H1 (cell line): ENCODE measurements at regions not wholly inside any gene's neighbourhood (a gene's known extent, or its start where the extent isn't known, plus 50 kb on each side); places are given as distances from the start of the nearest gene placed in this dataset.

ENCODE experiments used
- CTCF ChIA-PET: fragments of 300-600 bp; sonication (Branson Sonifier 250); formaldehyde crosslinking; loops from one replicate; lab custom pipeline; 2021; ENCODE audit not compliant: partially characterized antibody; lab: Charles Lee
- POLR2A ChIA-PET: fragments of 300-600 bp; sonication (Branson Sonifier 250); formaldehyde crosslinking; loops from one replicate; lab custom pipeline; 2021; ENCODE audit warnings: inconsistent platforms; ENCODE audit not compliant: partially characterized antibody; lab: Charles Lee
- DNase-seq, 2 experiments: peaks; one replicate each; pipeline versions ENCODE4 v3.0.0 to v3.0.0-alpha.2; 2010 to 2022; ENCODE audit warnings: low spot score in 2 of 2, low read depth in 1 of 2, mixed read lengths in 1 of 2
- FAIRE-seq: peaks from 2 replicates; lab custom pipeline; 2011; peaks lifted over from hg19 to GRCh38; lab: Jason Lieb, UNC
- H2AFZ ChIP-seq: 2 replicates; pipeline ENCODE4 v1.8.1; 2012; ENCODE audit warnings: low read length, inconsistent platforms
- H2AK5ac ChIP-seq: 2 replicates; pipeline ENCODE4 v1.6.1; 2013; ENCODE audit warnings: low read depth, low read length
- H2BK120ac ChIP-seq: replicated peaks from 2 replicates; pipeline ENCODE3; 2013; ENCODE audit warnings: low read depth, low read length, inconsistent platforms
- H2BK12ac ChIP-seq: 2 replicates; pipeline ENCODE4 v1.6.1; 2013; ENCODE audit warnings: low read depth, low read length
- H2BK15ac ChIP-seq: 2 replicates; pipeline ENCODE4 v1.6.1; 2013; ENCODE audit warnings: low read length
- H2BK20ac ChIP-seq: 2 replicates; pipeline ENCODE4 v1.6.1; 2013; ENCODE audit warnings: low read length
- H2BK5ac ChIP-seq: 2 replicates; pipeline ENCODE4 v1.6.1; 2013; ENCODE audit warnings: low read depth, low read length
- H3K14ac ChIP-seq: 2 replicates; pipeline ENCODE4 v1.6.1; 2013; ENCODE audit warnings: inconsistent platforms; ENCODE audit not compliant: insufficient read length
- H3K18ac ChIP-seq: 2 replicates; pipeline ENCODE4 v1.6.1; 2013; ENCODE audit warnings: low read length; ENCODE audit errors: extremely low read depth
- H3K23ac ChIP-seq: 2 replicates; pipeline ENCODE4 v1.6.1; 2013; ENCODE audit warnings: inconsistent platforms; ENCODE audit not compliant: insufficient read length
- H3K23me2 ChIP-seq: 2 replicates; pipeline ENCODE4 v1.6.1; 2013; ENCODE audit warnings: low read depth, low read length
- H3K27ac ChIP-seq: 2 replicates; pipeline ENCODE4 v1.6.1; 2011; ENCODE audit warnings: low read depth, low read length, inconsistent platforms
- H3K27me3 ChIP-seq, 4 experiments: replicated peaks in 1 of 4; 1 replicate in 1 of 4; 2 replicates in 3 of 4; pipeline versions ENCODE4 v1.6.1 to v1.8.1; 2011 to 2013; ENCODE audit warnings: low read length in 3 of 4, mild to moderate bottlenecking in 3 of 4, inconsistent platforms in 2 of 4, mixed read lengths in 2 of 4, moderate library complexity in 1 of 4; ENCODE audit not compliant: control insufficient read depth in 3 of 4, insufficient read depth in 3 of 4; ENCODE audit errors: extremely low read depth in 1 of 4
- H3K36me3 ChIP-seq, 4 experiments: 2 replicates each; pipeline versions ENCODE4 v1.6.1 to v1.8.1; 2011 to 2013; ENCODE audit warnings: mild to moderate bottlenecking in 4 of 4, low read length in 3 of 4, moderate library complexity in 2 of 4, control low read depth in 1 of 4, inconsistent platforms in 1 of 4; ENCODE audit not compliant: insufficient read depth in 4 of 4, control insufficient read depth in 2 of 4
- H3K4ac ChIP-seq: replicated peaks from 2 replicates; pipeline ENCODE3; 2013; ENCODE audit warnings: low read length, low read depth, mixed read lengths, inconsistent platforms; ENCODE audit not compliant: insufficient read length
- H3K4me1 ChIP-seq, 4 experiments: replicated peaks in 1 of 4; 1 replicate in 1 of 4; 2 replicates in 3 of 4; pipeline versions ENCODE4 v1.6.1 to v1.8.1; 2011 to 2013; ENCODE audit warnings: low read length in 3 of 4, inconsistent platforms in 2 of 4, mixed read lengths in 1 of 4; ENCODE audit not compliant: insufficient read depth in 4 of 4, control insufficient read depth in 3 of 4
- H3K4me2 ChIP-seq, 2 experiments: 2 replicates each; pipeline versions ENCODE4 v1.6.1 to v1.8.1; 2011 to 2013; ENCODE audit warnings: low read depth in 2 of 2, low read length in 2 of 2, control low read depth in 1 of 2, inconsistent platforms in 1 of 2, mild to moderate bottlenecking in 1 of 2; ENCODE audit not compliant: insufficient read depth in 1 of 2
- H3K4me3 ChIP-seq, 4 experiments: fragments of 200-600, 300-600 bp in 1 of 4; sonication (generic), shearing (Covaris generic), sonication (Bioruptor Twin) in 1 of 4; 2 replicates each; pipeline versions ENCODE4 v1.5.1 to v1.8.1; 2011 to 2016; ENCODE audit warnings: low read length in 4 of 4, low read depth in 3 of 4, control low read depth in 2 of 4, inconsistent platforms in 2 of 4, mild to moderate bottlenecking in 2 of 4, mixed read lengths in 1 of 4, moderate library complexity in 1 of 4; ENCODE audit not compliant: insufficient read depth in 2 of 4; ENCODE audit errors: extremely low read depth in 1 of 4
- H3K56ac ChIP-seq: replicated peaks from 2 replicates; pipeline ENCODE3; 2013; ENCODE audit warnings: low read depth, mild to moderate bottlenecking, mixed read lengths, low read length, inconsistent platforms; ENCODE audit not compliant: insufficient read length
- H3K79me1 ChIP-seq: 2 replicates; pipeline ENCODE4 v1.6.1; 2013; ENCODE audit warnings: low read depth, low read length, control low read depth
- H3K79me2 ChIP-seq, 2 experiments: 2 replicates each; pipeline versions ENCODE4 v1.6.1 to v1.8.1; 2012 to 2013; ENCODE audit warnings: low read length in 2 of 2, mild to moderate bottlenecking in 2 of 2, inconsistent platforms in 1 of 2; ENCODE audit not compliant: insufficient read depth in 2 of 2, control insufficient read depth in 1 of 2
- H3K9ac ChIP-seq, 4 experiments: replicated peaks in 1 of 4; 1 replicate in 1 of 4; 2 replicates in 3 of 4; pipeline versions ENCODE4 v1.6.1 to v1.8.1; 2011 to 2013; ENCODE audit warnings: low read depth in 3 of 4, low read length in 3 of 4, control low read depth in 2 of 4, mild to moderate bottlenecking in 2 of 4, moderate library complexity in 2 of 4, inconsistent platforms in 1 of 4; ENCODE audit errors: extremely low read depth in 1 of 4
- H3K9me3 ChIP-seq, 2 experiments: 2 replicates each; pipeline versions ENCODE4 v1.6.1 to v1.8.1; 2012 to 2013; ENCODE audit warnings: mild to moderate bottlenecking in 2 of 2, moderate library complexity in 2 of 2, control low read depth in 1 of 2, inconsistent platforms in 1 of 2, low read depth in 1 of 2, low read length in 1 of 2, mixed read lengths in 1 of 2; ENCODE audit not compliant: insufficient read depth in 2 of 2
- H4K20me1 ChIP-seq, 2 experiments: replicated peaks in 1 of 2; 2 replicates each; pipeline versions ENCODE3 to v1.8.1; 2011 to 2013; ENCODE audit warnings: inconsistent platforms in 2 of 2, low read length in 2 of 2, mild to moderate bottlenecking in 1 of 2; ENCODE audit not compliant: insufficient read depth in 2 of 2, control insufficient read depth in 1 of 2
- H4K5ac ChIP-seq: 2 replicates; pipeline ENCODE4 v1.6.1; 2013; ENCODE audit warnings: low read length, low read depth, mixed read lengths, inconsistent platforms; ENCODE audit not compliant: insufficient read length
- H4K8ac ChIP-seq: 2 replicates; pipeline ENCODE4 v1.8.0; 2013; ENCODE audit warnings: mild to moderate bottlenecking, moderate library complexity, low read length, inconsistent platforms; ENCODE audit not compliant: insufficient read depth; ENCODE audit errors: extremely low read depth
- H4K91ac ChIP-seq: replicated peaks from 2 replicates; pipeline ENCODE3; 2013; ENCODE audit warnings: low read length, mixed read lengths, inconsistent platforms; ENCODE audit not compliant: insufficient read length
- CBX5 ChIP-seq: fragments of 300-800, 300-1000 bp; sonication (generic); IDR thresholded peaks from 2 replicates; pipeline ENCODE4 v1.7.1; 2016; ENCODE audit warnings: antibody characterized with exemption, low read length, low read depth
- CBX8 ChIP-seq: fragments of 300-800, 300-1000 bp; sonication (generic); IDR thresholded peaks from 2 replicates; pipeline ENCODE4 v1.7.1; 2016; ENCODE audit warnings: low read depth, low read length, borderline replicate concordance
- GABPA ChIP-seq: IDR thresholded peaks from 2 replicates; pipeline ENCODE4 v1.6.1; 2011; ENCODE audit warnings: mild to moderate bottlenecking, low read length, moderate library complexity, borderline replicate concordance; ENCODE audit not compliant: insufficient read depth
- HDAC6 ChIP-seq: IDR thresholded peaks from one replicate; pipeline ENCODE4 v1.7.1; 2012; ENCODE audit warnings: low read depth, mild to moderate bottlenecking, inconsistent platforms, low read length, moderate library complexity
- SP1 ChIP-seq: IDR thresholded peaks from 2 replicates; pipeline ENCODE4 v1.6.1; 2011; ENCODE audit warnings: low read depth, low read length
- WGBS, 2 experiments: shearing (Covaris generic) in 1 of 2; methylation state at CpG; one replicate each; pipeline versions ENCODE4 v1.1.6 to v1.1.7; 2013 to 2015; ENCODE audit warnings: low lambda C conversion rate in 2 of 2, mixed read lengths in 2 of 2, inconsistent platforms in 1 of 2, low coverage in 1 of 2, missing lambda C conversion rate in 1 of 2; ENCODE audit not compliant: insufficient replicate concordance in 2 of 2, insufficient coverage in 1 of 2, insufficient read length in 1 of 2; ENCODE audit errors: extremely low coverage in 1 of 2, missing lambda C conversion rate in 1 of 2; 5-methylcytosine and 5-hydroxymethylcytosine counted together

- Histone ChIP-seq H3K36me3 (no peaks in the 10 kb centered on the region), H4K20me1 (no peaks in the 10 kb centered on the region), H2AK5ac (no peak overlapping the region), H2BK12ac (no peak overlapping the region), H3K9me3 (no peaks in the 10 kb centered on the region), H3K4ac (no peak overlapping the region), H3K23me2 (no peaks in the 10 kb centered on the region), H2BK20ac (no peak overlapping the region), H3K27ac (no peak overlapping the region)
- POLR2A ChIA-PET, result no interaction called here
- no peak for FAIRE-seq
- no peak for TF ChIP-seq CBX8
- TF ChIP-seq SP1, result no peak
- TF ChIP-seq GABPA, result no peak
- no peak for TF ChIP-seq HDAC6
- no peak for TF ChIP-seq CBX5
- TF ChIP-seq, all 59 proteins: peak for 0
- Histone ChIP-seq H3K27me3 (no peaks in the 10 kb centered on the region), H2AFZ (no peak overlapping the region), H3K79me2 (no peaks in the 10 kb centered on the region), H2BK5ac (no peak overlapping the region), H3K4me2 (no peak overlapping the region), H3K23ac (no peak overlapping the region), H3K4me1 (peaks cover 0 to 3% (median 0%) of the 10 kb centered on the region in 4 experiments; a peak in 1 of 7 replicates), H3K18ac (no peak overlapping the region), H2BK120ac (no peak overlapping the region), H3K56ac (no peak overlapping the region), H3K9ac (no peak overlapping the region), H4K5ac (no peak overlapping the region), H4K91ac (no peak overlapping the region), H3K4me3 (no peak overlapping the region), H2BK15ac (no peak overlapping the region), H4K8ac (no peak overlapping the region), H3K79me1 (no peaks in the 10 kb centered on the region), H3K14ac (no peak overlapping the region)
- CTCF ChIA-PET, result interaction anchor here (0.7 to 1.4 kb wide), 3 partner anchors 129 to 259 kb away, joined by 3 to 5 read pairs (median 3); no protein-coding TSS in a partner anchor
- WGBS, 2 experiments, result 94% methylated on average over 2 of the region's 2 CpGs; no CpG with 5 or more reads in 1 of the 2 experiments
- no peak for DNase-seq
These were observed 67.0 kb upstream of the AGA start for GRCh38 chr4:177509226-177509745.
